HepG2 (cell line): ENCODE measurements at regions not wholly inside any gene's neighbourhood (a gene's known extent, or its start where the extent isn't known, plus 50 kb on each side); places are given as distances from the start of the nearest gene placed in this dataset.

ENCODE experiments used
- ATAC-seq: fragments of 200-7000 bp; cut with Tn5 transposase; 3 replicates; pipeline ENCODE4 v1.9.1; 2020; ENCODE audit warnings: mild to moderate bottlenecking, moderate library complexity
- BruUV-seq: library from RNA; stranded (reverse); fragments of 400-500 nt; replicated peaks from 2 replicates; lab custom pipeline; 2021; lab: Mats Ljungman, UMichigan
- CTCF ChIA-PET: fragments of 300-600 bp; formaldehyde crosslinking; extraction: SDS; loops from one replicate; lab custom pipeline; 2021; ENCODE audit warnings: low total read pairs, inconsistent platforms, low intra/inter-chr PET ratio; lab: Yijun Ruan, JAX
- POLR2A ChIA-PET: fragments of 350-600 bp; sonication (Branson Sonifier 250); formaldehyde crosslinking; loops from one replicate; lab custom pipeline; 2020; ENCODE audit warnings: antibody characterized with exemption, inconsistent platforms; lab: Yijun Ruan, JAX
- DNase-seq: peaks from one replicate; pipeline ENCODE4 v3.0.0-alpha.2; 2015; ENCODE audit warnings: low spot score
- FAIRE-seq: peaks from 3 replicates; lab custom pipeline; 2011; peaks lifted over from hg19 to GRCh38; lab: Jason Lieb, UNC
- H2AFZ ChIP-seq: one replicate; pipeline ENCODE4 v1.6.1; 2011; ENCODE audit warnings: low read length, inconsistent platforms
- H3K27ac ChIP-seq: fragments of 300-600 bp; 3 replicates; pipeline ENCODE4 v1.8.0; 2011; ENCODE audit warnings: mixed run types, mild to moderate bottlenecking, mixed read lengths, low read length, inconsistent platforms; ENCODE audit not compliant: insufficient read depth; ENCODE audit errors: extremely low read length
- H3K27me3 ChIP-seq, 2 experiments: fragments of 200-600 bp in 1 of 2; 2 replicates in 1 of 2; 3 replicates in 1 of 2; pipeline versions ENCODE4 v1.6.0 to v1.8.0; 2011; ENCODE audit warnings: low read length in 2 of 2, mild to moderate bottlenecking in 2 of 2, moderate library complexity in 2 of 2, inconsistent platforms in 1 of 2; ENCODE audit not compliant: insufficient read depth in 2 of 2, control insufficient read depth in 1 of 2
- H3K36me3 ChIP-seq, 2 experiments: fragments of 200-600 bp in 1 of 2; replicated peaks in 1 of 2; 2 replicates in 1 of 2; 3 replicates in 1 of 2; pipeline versions ENCODE4 v1.5.1 to v1.8.0; 2011; ENCODE audit warnings: low read length in 2 of 2, inconsistent platforms in 1 of 2; ENCODE audit not compliant: insufficient read depth in 2 of 2, control insufficient read depth in 1 of 2
- H3K4me1 ChIP-seq: 2 replicates; pipeline ENCODE4 v1.5.1; 2012; ENCODE audit warnings: low read length, inconsistent platforms; ENCODE audit not compliant: insufficient read depth
- H3K4me2 ChIP-seq: 2 replicates; pipeline ENCODE4 v1.6.0; 2011; ENCODE audit warnings: low read depth, low read length, inconsistent platforms
- H3K4me3 ChIP-seq, 3 experiments: fragments of 200-600 bp in 1 of 3; sonication (generic), shearing (Covaris generic) in 1 of 3; replicated peaks in 1 of 3; 2 replicates each; pipeline ENCODE4 v1.5.1; 2011 to 2016; ENCODE audit warnings: low read length in 3 of 3, inconsistent platforms in 2 of 3, low read depth in 2 of 3, mild to moderate bottlenecking in 2 of 3, control low read depth in 1 of 3, mixed read lengths in 1 of 3; ENCODE audit not compliant: insufficient read depth in 1 of 3
- H3K79me2 ChIP-seq: one replicate; pipeline ENCODE4 v1.6.1; 2011; ENCODE audit warnings: low read length, inconsistent platforms; ENCODE audit not compliant: insufficient read depth
- H3K9ac ChIP-seq: 2 replicates; pipeline ENCODE4 v1.6.0; 2011; ENCODE audit warnings: mild to moderate bottlenecking, low read depth, low read length, inconsistent platforms; ENCODE audit not compliant: insufficient read depth
- H3K9me3 ChIP-seq: 2 replicates; pipeline ENCODE4 v1.5.1; 2012; ENCODE audit warnings: mild to moderate bottlenecking, low read length
- H4K20me1 ChIP-seq: 2 replicates; pipeline ENCODE4 v1.6.0; 2011; ENCODE audit warnings: inconsistent platforms, mild to moderate bottlenecking, low read length, moderate library complexity; ENCODE audit not compliant: insufficient read depth
- CEBPB ChIP-seq: IDR thresholded peaks from 2 replicates; pipeline ENCODE4 v1.6.1; 2011; ENCODE audit warnings: low read depth, low read length, improper control_type of control experiment, borderline replicate concordance
- DMTF1 ChIP-seq: sonication (generic); formaldehyde crosslinking; IDR thresholded peaks from 2 replicates; pipeline ENCODE4 v1.4.0; 2020; ENCODE audit warnings: mild to moderate bottlenecking, missing genetic modification reagents
- IRF2 ChIP-seq: IDR thresholded peaks from 2 replicates; pipeline ENCODE4 v1.6.1; 2018; ENCODE audit warnings: missing genetic modification reagents, missing compliant biosample characterization
- TEAD3 ChIP-seq: optimal IDR thresholded peaks from 2 replicates; pipeline ENCODE3; 2016; ENCODE audit warnings: borderline replicate concordance
- TFAP4 ChIP-seq: sonication (generic); IDR thresholded peaks from 2 replicates; pipeline ENCODE4 v1.6.1; 2016; ENCODE audit warnings: low read depth, borderline replicate concordance
- YY1 ChIP-seq: IDR thresholded peaks from 2 replicates; pipeline ENCODE4 v1.6.1; 2011; ENCODE audit warnings: low read length, low read depth, moderate library complexity, mild to moderate bottlenecking; ENCODE audit not compliant: insufficient read depth, insufficient replicate concordance
- ZNF136 ChIP-seq: sonication (generic); formaldehyde crosslinking; IDR thresholded peaks from 2 replicates; pipeline ENCODE4 v1.8.1; 2022; ENCODE audit warnings: low read depth, mild to moderate bottlenecking, moderate library complexity, missing genetic modification reagents
- ZSCAN29 ChIP-seq: sonication (generic); formaldehyde crosslinking; conservative IDR thresholded peaks from 2 replicates; pipeline ENCODE4 v1.4.0; 2020; ENCODE audit warnings: mild to moderate bottlenecking, missing genetic modification reagents
- WGBS: methylation state at CpG from one replicate; pipeline ENCODE4 v1.1.6; 2017; ENCODE audit warnings: low lambda C conversion rate; 5-methylcytosine and 5-hydroxymethylcytosine counted together
- in situ Hi-C: cut with HindIII; loops from 2 replicates; pipeline ENCODE4 v1.10.0; 2017; ENCODE audit warnings: low pct_unique_long_range_greater_than_20kb; ENCODE audit not compliant: extremely low pct_ligation_motif_present
- intact Hi-C: fragments of 100-400 bp; cut with micrococcal nuclease; formaldehyde crosslinking; loops from one replicate; pipeline ENCODE4 v1.10.0; 2022; ENCODE audit not compliant: unreplicated experiment
- TF ChIP-seq, protein P1 (sequence below): sonication (generic); formaldehyde crosslinking; IDR thresholded peaks from 2 replicates; pipeline ENCODE4 v1.4.0; 2020; ENCODE audit warnings: missing genetic modification reagents

DNA sequence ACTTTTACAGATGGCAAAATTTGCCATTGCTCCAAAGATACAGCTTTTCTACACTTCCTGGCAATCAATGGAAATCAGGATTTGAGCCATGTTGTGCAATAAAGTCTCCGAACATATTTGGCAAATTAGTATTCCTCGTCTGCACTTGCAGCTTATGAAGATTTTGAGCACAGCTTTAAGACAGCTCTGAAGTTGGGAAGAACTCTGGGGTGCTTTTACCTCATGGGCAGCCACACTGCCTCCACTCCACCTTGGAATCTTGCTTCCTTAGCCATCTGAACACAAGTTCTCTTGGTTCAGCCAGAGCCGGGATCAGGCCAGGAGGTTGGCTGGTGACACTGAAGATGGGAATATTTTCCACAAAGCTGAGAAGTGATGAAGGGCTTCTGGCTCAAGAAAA, 191.2 kb downstream of the CWF19L2 start:
- CTCF ChIA-PET: no interaction called here
- Histone ChIP-seq H3K9me3 (no peaks in the 10 kb centered on the region), H3K27me3 (no peaks in the 10 kb centered on the region), H4K20me1 (no peaks in the 10 kb centered on the region), H3K27ac (no peak overlapping the region), H3K4me3 (no peak overlapping the region), H2AFZ (no peak overlapping the region), H3K4me1 (no peaks in the 10 kb centered on the region), H3K36me3 (no peaks in the 10 kb centered on the region), H3K4me2 (no peak overlapping the region), H3K79me2 (no peaks in the 10 kb centered on the region), H3K9ac (no peak overlapping the region)
- BruUV-seq: no TSS peak
- FAIRE-seq: no peak
- in situ Hi-C loops (no loop called here), intact Hi-C loops (no loop called here)
- 94% methylated on average over 3 of the region's 3 CpGs for WGBS
- TF ChIP-seq IRF2 (no peak), TEAD3 (no peak), DMTF1 (CRISPR knock-in tag) (no peak), ZNF136 (CRISPR knock-in tag) (no peak), TFAP4 (no peak), CEBPB (peak; percentile 31; the same call in 1 of the 2 replicates), YY1 (no peak), ZSCAN29 (CRISPR knock-in tag) (no peak)
- TF ChIP-seq, protein P1, sequence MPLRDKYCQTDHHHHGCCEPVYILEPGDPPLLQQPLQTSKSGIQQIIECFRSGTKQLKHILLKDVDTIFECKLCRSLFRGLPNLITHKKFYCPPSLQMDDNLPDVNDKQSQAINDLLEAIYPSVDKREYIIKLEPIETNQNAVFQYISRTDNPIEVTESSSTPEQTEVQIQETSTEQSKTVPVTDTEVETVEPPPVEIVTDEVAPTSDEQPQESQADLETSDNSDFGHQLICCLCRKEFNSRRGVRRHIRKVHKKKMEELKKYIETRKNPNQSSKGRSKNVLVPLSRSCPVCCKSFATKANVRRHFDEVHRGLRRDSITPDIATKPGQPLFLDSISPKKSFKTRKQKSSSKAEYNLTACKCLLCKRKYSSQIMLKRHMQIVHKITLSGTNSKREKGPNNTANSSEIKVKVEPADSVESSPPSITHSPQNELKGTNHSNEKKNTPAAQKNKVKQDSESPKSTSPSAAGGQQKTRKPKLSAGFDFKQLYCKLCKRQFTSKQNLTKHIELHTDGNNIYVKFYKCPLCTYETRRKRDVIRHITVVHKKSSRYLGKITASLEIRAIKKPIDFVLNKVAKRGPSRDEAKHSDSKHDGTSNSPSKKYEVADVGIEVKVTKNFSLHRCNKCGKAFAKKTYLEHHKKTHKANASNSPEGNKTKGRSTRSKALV (CRISPR knock-in tag): no peak
- ATAC-seq: no peak
- POLR2A ChIA-PET: no interaction called here
- DNase-seq: no peak
